ENCODE measurements at regions not wholly inside any gene's neighbourhood (a gene's known extent, or its start where the extent isn't known, plus 50 kb on each side); places are given as distances from the start of the nearest gene placed in this dataset.
"Not testable (repeated sequence)": the region's sequence is repeated elsewhere in the genome, so short reads cannot be mapped to it uniquely, and the experiment has no call there.

GRCh38 chr18:64707052-64707451, 558.2 kb upstream of the LINC00305 start:
- no peak for DNase-seq

GRCh38 chr18:64699081-64699480, 550.2 kb upstream of the LINC00305 start:
- DNase-seq: no peak

GRCh38 chr18:64695851-64696553, 547.1 kb upstream of the LINC00305 start:
- no peak for DNase-seq

- no peak for DNase-seq
Observed at GRCh38 chr18:64693766-64694165, 544.9 kb upstream of the LINC00305 start.

- no peak for DNase-seq
Observed at GRCh38 chr18:64692826-64693225, 543.9 kb upstream of the LINC00305 start.

- no peak for DNase-seq
Observed at GRCh38 chr18:64679121-64679520, 530.2 kb upstream of the LINC00305 start.

GRCh38 chr18:64678048-64678447, 529.2 kb upstream of the LINC00305 start:
- DNase-seq: peak; percentile 9

- DNase-seq: no peak
Observed at GRCh38 chr18:64674694-64675093, 525.8 kb upstream of the LINC00305 start.

GRCh38 chr18:64671293-64671692, 522.4 kb upstream of the LINC00305 start:
- DNase-seq: not testable (repeated sequence)

- DNase-seq: no peak
Observed at GRCh38 chr18:64668461-64668962, 519.6 kb upstream of the LINC00305 start.

GRCh38 chr18:64663086-64663485, 514.2 kb upstream of the LINC00305 start:
- DNase-seq: no peak

- no peak for DNase-seq
Observed at GRCh38 chr18:64659196-64659595, 510.3 kb upstream of the LINC00305 start.

- DNase-seq: no peak
Observed at GRCh38 chr18:64653068-64653467, 504.2 kb upstream of the LINC00305 start.

GRCh38 chr18:64650068-64650467, 501.2 kb upstream of the LINC00305 start:
- no peak for DNase-seq

GRCh38 chr18:64645753-64646152, 496.9 kb upstream of the LINC00305 start:
- no peak for DNase-seq

GRCh38 chr18:64639536-64639935, 490.6 kb upstream of the LINC00305 start:
- DNase-seq: no peak

- DNase-seq: no peak
Observed at GRCh38 chr18:64620971-64621560, 472.2 kb upstream of the LINC00305 start.

- DNase-seq: no peak
Observed at GRCh38 chr18:64618390-64618789, 469.5 kb upstream of the LINC00305 start.

GRCh38 chr18:64615021-64615420, 466.1 kb upstream of the LINC00305 start:
- no peak for DNase-seq

GRCh38 chr18:64614446-64614845, 465.6 kb upstream of the LINC00305 start:
- DNase-seq: no peak

- DNase-seq: no peak
Observed at GRCh38 chr18:64592246-64592645, 443.4 kb upstream of the LINC00305 start.

- DNase-seq: no peak
Observed at GRCh38 chr18:64589000-64589399, 440.1 kb upstream of the LINC00305 start.

- no peak for DNase-seq
Observed at GRCh38 chr18:64566456-64566855, 417.6 kb upstream of the LINC00305 start.

GRCh38 chr18:64562651-64563050, 413.8 kb upstream of the LINC00305 start:
- no peak for DNase-seq

GRCh38 chr18:64546451-64546850, 397.6 kb upstream of the LINC00305 start:
- DNase-seq: no peak

All from left hindlimb (tissue), 1 donor.